ENCODE measurements at regions not wholly inside any gene's neighbourhood (a gene's known extent, or its start where the extent isn't known, plus 50 kb on each side); places are given as distances from the start of the nearest gene placed in this dataset.

DNA sequence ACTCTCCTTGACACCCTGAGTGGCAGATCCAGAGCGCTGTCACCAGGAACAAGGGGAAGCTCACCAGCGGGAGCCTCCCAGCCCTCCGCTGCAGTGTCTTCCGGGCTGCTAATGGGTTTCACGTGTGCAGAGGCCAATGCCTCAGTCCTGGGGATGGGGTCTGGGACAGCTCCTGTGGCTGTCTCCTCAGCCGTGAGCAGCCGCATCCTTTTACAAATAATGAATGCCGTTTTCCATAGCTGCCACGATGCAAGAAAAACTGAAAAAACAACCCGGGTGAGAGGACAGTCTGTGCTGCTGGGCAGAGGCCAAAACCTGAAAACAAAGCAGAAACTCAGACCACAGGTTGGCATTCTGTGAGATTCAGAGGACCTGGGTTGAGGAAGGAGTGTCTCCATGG is 212.2 kb upstream of the RAB4A start:
- WGBS, 2 donors: 53 to 65% methylated on average over 10 of the region's 10 CpGs
- intact Hi-C loops (cut with DNase I; ENCODE audit: low total_unique reads): no loop called here
- no peak overlapping the region for H3K4me3 ChIP-seq (ENCODE audit: low read depth, poor library complexity, severe bottlenecking)
- no peak for TF ChIP-seq POLR2A (IDR thresholded peaks at IDR 0.05)
- TF ChIP-seq, protein P1, sequence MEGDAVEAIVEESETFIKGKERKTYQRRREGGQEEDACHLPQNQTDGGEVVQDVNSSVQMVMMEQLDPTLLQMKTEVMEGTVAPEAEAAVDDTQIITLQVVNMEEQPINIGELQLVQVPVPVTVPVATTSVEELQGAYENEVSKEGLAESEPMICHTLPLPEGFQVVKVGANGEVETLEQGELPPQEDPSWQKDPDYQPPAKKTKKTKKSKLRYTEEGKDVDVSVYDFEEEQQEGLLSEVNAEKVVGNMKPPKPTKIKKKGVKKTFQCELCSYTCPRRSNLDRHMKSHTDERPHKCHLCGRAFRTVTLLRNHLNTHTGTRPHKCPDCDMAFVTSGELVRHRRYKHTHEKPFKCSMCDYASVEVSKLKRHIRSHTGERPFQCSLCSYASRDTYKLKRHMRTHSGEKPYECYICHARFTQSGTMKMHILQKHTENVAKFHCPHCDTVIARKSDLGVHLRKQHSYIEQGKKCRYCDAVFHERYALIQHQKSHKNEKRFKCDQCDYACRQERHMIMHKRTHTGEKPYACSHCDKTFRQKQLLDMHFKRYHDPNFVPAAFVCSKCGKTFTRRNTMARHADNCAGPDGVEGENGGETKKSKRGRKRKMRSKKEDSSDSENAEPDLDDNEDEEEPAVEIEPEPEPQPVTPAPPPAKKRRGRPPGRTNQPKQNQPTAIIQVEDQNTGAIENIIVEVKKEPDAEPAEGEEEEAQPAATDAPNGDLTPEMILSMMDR (IDR thresholded peaks at IDR 0.05): no peak
- no peak for DNase-seq (ENCODE audit: low spot score in 2 of 2)

DNA sequence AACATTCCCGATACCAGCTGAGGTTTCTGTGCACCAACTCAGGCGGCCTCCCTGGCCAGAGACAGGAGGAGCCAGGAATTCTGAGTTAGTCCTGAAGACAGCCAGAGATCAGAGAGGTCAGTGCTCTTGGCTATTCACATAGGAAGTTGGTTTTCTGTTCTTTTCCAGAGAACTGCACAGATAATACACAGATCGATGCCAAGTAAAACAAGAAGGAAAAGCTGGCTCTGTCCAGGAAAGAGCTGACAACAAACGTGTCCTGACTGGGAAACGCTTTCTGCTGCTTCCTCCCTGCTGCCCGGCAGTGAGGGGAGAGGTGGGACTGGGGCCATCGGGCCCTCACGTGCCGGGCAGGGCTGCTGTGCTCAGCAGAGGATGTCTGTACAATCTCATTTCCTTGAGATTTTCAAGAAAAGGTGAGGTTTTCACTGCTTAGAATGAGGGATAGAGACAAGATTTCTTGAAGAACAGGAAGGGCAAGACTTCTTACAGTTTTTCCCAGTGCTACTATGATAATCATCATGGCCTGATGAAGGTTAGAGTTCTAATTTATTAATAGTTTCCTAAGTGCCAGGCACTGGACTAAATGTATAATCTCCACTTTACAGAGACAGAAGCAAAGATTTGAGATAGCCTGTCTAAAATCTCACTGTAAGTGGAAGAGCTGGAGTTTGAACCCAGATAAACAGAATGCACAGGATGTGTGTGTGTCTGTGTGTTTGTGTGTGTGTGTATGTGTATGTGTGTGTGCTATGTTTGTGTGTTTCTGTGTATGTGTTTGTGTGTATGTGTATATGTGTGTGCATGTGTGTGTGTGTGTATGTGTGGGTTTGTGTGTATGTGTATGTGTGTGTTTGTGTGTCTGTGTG is 211.0 kb upstream of the RAB4A start:
- no peak overlapping the region for H3K4me3 ChIP-seq (ENCODE audit: low read depth, poor library complexity, severe bottlenecking)
- DNase-seq (ENCODE audit: low spot score in 2 of 2): no peak
- no peak for TF ChIP-seq POLR2A (IDR thresholded peaks at IDR 0.05)
- TF ChIP-seq, protein P1 (IDR thresholded peaks at IDR 0.05): no peak
- WGBS, 2 donors: 10 to 12% methylated on average over 9 of the region's 9 CpGs
- intact Hi-C loops (cut with DNase I; ENCODE audit: low total_unique reads): no loop called here

DNA sequence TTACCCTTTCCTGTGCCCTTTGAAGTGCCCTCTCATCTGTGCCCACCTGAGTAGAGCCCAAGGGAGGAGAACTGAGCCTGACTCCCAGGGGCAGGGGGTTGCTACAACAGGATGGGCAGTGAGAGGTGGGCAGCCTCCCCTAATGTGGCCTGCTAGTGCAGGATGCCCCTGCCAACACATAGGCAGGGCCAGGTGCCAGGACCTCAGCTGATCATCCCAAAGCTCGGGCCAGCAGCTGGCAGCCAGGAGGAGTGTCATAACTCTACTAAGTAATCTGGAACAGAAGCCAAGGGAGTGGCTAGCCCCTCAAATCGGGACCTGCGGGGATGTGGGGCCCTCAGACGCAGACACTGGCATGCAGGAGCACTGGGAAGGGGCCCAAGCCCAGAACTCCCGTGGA is 208.8 kb upstream of the RAB4A start:
- intact Hi-C loops (cut with DNase I; ENCODE audit: low total_unique reads): no loop called here
- DNase-seq (ENCODE audit: low spot score in 2 of 2): no peak
- 41 to 61% methylated on average over 4 to 5 of the region's 5 CpGs for WGBS, 2 donors
- TF ChIP-seq, protein P1 (IDR thresholded peaks at IDR 0.05): no peak
- TF ChIP-seq POLR2A (IDR thresholded peaks at IDR 0.05): no peak
- H3K4me3 ChIP-seq (ENCODE audit: low read depth, poor library complexity, severe bottlenecking): no peak overlapping the region

DNA sequence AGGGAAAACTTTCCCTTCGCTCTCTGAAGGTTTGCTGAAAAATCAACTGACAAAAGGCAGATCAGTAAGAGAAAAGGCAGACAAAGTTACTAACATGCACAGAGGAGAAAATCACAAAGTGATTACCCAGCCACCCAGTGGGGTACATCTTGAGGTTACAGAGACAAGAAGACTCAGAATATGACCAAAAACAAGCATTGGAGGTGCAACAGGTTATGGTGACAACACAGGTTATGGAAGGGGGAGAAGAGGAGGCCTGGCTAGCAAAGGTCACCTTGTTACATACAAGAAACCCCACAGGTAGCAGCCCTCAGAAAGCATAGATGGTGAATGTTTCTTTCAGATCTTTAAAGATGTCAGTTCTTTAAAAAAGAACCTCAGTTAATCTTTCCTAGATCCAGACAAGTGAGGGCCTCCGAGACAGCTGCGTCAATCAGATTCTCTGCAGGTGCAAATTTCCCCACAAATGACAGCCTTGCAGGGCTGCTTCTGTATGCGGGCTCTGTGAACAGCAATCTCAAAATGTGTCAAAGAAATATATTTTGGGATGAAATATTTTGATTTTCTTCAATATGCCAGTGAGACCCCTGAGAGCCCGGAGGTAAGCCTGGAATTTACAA is 207.6 kb upstream of the RAB4A start:
- intact Hi-C loops (cut with DNase I; ENCODE audit: low total_unique reads): no loop called here
- 97 to 99% methylated on average over 5 of the region's 5 CpGs for WGBS, 2 donors

DNA sequence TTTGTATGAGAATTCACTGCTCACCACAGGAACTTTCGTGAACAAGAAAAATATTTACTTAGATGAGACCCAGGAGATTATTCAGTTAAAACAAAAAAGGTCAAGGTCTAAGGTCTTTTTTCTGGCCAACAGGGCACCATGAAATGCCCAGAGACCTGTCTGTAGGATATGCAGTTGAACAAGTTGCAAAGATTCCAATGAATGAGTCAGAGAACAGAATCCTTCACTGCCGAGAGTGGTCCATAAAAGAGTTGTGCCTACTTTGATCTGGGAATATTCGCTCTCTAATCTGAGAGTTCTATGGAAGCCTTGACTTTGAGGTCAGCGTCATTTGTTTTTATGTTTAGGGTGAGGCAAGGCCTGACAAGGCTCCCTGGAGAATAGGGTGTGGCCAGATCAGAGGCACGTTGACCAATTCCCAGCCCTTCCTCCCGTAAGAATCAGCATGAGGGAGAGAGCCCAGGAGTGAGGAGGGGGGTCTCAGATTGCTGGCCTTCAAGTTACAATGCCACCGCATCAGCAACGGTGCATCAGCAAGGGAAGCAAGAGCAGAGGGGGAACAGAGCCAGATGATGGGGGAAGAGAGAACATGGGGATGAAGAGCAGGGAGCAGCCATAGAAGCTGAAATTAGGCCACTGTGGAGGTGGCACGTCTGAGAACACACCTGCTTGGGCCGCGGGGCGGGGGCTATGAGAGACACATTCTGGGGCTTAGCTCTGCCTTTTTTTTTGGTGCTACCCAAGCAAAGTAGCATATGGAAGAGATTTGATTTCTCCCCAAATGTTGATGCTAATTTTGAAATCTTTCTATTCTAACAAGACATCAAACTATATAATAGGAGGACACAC is 206.4 kb upstream of the RAB4A start:
- intact Hi-C loops (cut with DNase I; ENCODE audit: low total_unique reads): no loop called here
- no peak for DNase-seq (ENCODE audit: low spot score in 2 of 2)
- 57 to 58% methylated on average over 12 of the region's 12 CpGs for WGBS, 2 donors
- no peak for TF ChIP-seq POLR2A (IDR thresholded peaks at IDR 0.05)
- TF ChIP-seq, protein P1 (IDR thresholded peaks at IDR 0.05): peak in 1 of 3 donors; percentile 17
- no peak overlapping the region for H3K4me3 ChIP-seq (ENCODE audit: low read depth, poor library complexity, severe bottlenecking)

More for the DNA sequence above, 207.6 kb upstream of the RAB4A start:
- TF ChIP-seq, protein P1 (IDR thresholded peaks at IDR 0.05): no peak
- no peak for TF ChIP-seq POLR2A (IDR thresholded peaks at IDR 0.05)
- no peak overlapping the region for H3K4me3 ChIP-seq (ENCODE audit: low read depth, poor library complexity, severe bottlenecking)
- DNase-seq (ENCODE audit: low spot score in 2 of 2): no peak
